Right kidney (tissue), 1 donor: ENCODE measurements at regions not wholly inside any gene's neighbourhood (a gene's known extent, or its start where the extent isn't known, plus 50 kb on each side); places are given as distances from the start of the nearest gene placed in this dataset.
"Not testable (repeated sequence)": the region's sequence is repeated elsewhere in the genome, so short reads cannot be mapped to it uniquely, and the experiment has no call there.

Source experiments
- DNase-seq: peaks from one replicate; pipeline ENCODE4 v3.0.0-alpha.2; 2016

DNA sequence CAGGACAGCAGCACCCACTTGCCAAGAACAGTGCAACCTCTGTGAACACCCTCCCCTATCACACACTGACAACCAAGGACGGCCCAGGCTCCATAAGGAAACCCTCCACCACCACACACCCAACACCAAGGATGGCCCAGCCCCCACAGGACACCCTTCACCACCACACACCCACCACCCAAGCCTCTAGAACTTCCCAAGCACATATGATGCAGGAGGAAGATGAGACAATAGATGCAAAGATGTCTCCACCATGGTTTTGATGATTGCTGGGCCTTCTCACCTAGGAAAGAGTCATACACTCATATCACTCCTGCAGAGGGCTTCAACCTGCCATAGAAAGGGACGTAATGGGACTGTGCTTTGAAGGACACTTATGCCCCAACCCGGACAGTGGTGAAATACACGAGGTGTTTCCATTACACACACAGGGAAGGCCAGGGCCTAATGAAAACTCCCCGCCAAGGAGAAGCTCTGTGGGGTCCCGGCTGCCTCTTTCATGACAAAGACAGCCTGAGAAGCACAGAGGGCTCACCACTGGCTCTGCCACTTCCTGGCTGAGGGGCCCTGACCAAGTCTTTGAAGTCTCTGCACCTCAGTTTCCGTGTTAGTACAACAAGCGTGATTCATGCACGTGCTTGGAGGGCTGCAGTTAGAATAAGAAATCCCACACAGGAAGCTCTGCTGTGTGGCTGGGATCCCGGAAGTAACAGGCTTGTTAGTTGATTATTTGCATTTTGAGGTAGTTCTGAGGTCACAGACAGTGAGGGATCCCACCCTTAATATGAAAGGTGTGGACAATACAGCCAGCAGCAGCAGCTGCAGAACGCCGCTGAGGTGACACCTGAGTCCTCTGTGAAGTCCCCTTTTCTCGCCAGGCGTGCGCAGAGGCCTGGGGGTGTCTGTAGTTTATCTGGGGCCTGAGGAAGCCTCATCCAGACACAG lies 61.9 kb upstream of the ATP12A start:
- no peak for DNase-seq

DNA sequence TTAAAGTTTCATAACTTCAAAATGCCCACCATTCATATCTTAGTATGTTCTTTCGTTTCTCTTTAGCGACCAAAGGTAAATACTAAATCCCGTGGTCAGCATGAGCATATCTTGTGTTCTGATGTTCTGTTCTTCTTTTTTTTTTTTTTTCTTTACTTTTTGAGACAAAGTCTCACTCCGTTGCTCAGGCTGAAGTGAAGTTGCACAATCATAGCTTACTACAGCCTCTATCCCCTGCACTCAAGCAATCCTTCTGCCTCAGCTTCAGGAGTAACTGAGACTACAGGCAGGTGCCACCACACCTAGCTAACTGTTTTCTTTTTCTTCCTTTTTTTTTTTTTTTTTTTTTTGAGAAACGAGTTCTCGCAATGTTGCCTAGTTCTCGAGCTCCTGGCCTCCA lies 60.9 kb upstream of the ATP12A start:
- DNase-seq: no peak

DNA sequence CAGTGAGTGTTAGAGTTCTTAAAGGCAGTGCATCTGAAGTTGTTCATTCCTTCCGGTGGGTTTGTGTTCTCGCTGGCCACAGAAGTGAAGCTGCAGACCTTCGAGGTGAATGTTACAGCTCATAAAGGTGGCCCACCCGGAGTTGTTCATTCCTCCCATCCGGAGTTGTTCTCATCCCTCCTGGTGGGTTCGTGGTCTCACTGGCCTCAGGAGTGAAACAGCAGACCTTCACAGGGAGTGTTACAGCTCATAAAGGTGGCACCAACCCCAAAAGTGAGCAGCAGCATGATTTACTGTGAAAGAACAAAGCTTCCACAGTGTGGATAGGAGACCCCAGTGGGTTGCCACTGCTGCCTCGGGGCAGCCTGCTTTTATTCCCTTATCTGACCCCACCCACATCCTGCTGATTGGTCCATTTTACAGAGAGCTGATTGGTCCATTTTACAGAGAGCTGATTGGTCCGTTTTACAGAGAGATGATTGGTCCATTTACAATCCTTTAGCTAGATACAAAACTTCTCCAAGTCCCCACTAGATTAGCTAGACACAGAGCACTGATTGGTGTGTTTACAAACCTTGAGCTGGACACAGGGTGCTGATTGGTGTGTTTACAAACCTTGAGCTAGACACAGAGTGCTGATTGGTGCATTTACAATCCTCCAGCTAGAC lies 57.6 kb upstream of the ATP12A start:
- not testable (repeated sequence) for DNase-seq

DNA sequence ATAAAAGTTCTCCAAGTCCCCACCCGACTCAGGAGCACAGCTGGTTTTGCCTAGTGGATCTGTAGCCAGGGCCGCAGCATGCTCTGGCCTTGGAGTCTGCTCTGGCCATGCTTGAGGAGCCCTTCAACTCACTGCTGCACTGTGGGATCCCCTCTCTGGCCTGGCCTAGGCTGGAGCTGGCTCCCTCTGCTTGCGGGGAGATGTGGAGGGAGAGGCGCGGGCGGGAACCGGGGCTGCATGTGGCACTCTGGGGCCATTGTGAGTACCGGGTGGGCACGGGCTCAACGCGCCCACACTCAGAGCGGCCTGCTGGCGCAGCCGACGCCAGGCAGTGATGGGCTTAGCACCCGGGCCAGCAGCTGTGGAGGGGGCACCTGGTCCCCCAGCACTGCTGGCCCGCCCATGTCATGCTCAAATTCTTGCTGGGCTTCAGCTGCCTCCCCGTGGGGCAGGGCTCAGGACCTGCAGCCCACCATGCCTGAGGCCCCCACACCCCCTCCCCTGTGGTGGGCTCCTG lies 57.0 kb upstream of the ATP12A start:
- DNase-seq: no peak

DNA sequence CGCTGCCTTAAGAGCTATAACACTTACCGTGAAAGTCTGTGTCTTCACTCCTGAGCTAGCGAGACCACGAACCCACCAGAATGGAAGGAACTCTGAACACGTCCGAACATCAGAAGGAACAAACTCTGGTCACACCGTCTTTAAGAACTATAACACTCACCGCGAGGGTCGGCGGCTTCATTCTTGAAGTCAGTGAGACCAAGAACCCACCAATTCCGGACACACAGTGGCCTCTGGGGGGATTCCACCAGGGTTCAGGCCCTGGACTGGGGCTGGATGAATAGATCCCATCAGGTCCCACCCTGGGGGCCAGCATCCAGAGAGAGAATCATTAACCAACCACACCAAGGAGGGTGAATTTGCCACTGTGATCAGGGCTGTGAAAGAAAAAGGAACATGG lies 55.8 kb upstream of the ATP12A start:
- no peak for DNase-seq

DNA sequence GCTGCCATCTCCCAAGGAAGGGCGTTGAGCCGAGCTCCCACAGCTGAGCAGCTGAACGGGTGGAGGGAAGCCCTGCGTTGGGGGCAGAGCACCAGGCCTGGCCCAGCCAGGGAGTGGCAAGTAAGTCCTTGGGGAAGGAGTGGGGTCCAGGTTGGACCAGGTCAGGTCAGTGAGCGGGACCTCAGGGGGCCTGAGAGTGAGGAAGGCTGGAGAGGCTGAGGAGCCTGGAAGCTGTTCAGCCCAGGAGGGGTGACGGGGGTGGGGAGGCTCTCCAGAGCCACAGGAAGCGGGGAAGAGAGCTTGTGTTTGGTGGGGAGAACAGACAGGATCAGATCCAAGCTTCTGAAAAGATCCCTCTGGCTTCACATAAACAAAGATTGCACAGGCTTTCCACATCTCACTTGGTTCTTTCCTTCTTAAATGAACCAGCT lies 55.4 kb upstream of the ATP12A start:
- DNase-seq: no peak

DNA sequence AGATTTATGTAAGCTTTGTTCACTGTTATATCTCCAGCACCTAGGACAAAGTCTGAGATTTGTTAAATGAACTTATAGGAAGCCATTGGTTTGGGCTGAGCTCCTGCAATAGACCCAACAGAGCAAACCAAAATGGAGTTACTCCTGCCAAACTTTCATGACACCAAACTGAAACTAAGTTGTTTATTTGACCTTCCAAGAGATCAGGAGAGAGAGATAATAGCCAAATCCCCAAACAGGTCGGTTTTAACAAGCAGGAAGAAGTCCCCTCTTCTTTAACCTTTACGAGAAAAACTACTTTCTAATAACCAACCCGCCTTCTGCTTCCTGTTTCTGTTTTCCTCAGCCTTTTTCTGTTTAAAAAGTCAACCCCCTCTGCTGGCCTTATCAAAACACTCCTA lies 54.9 kb upstream of the ATP12A start:
- DNase-seq: no peak

DNA sequence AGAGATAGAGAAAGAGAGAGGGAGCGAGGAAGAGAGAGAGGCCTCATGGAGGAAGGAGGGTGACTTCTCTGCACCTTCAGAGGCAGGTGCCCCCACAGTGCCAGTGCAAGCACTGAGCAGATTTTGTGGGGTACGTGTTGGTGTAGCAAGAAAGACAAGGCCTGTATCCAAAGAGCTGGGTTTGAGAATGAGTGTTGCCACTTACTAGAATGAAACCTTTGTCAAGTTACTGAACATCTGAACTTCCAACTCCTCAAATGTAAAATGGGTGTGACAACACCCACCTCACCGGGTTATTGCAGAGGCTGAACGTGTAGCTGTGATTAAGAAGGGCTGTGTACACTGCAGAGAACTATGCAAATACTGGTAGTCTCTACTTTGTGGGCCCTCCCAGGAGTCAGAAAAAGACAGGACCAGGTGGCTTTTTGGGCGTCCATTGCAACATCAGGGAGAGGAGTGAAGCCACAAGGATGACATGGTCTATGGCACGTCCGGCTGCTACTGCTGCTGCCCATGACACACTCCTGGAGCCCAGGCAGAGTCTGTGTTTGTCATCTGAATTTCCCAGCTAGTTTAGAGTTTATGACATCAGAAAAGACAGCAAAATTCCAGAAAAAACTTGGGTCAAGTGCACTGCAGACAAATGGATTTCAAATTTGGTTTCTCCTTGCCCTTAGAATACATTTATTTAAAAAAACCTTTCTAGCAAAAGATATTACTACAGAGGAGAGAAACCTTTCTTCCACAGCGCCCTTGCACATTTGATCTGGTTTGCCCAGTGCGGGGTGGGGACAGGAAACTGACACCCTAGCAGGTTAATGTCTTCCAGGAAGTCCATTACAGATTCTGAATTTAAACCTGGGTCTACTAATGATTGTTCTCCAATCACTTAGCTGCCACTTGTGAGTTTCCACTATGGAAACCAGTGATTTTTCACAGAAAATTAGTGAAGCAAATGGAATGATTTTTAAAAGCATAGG lies 54.0 kb upstream of the ATP12A start:
- DNase-seq: no peak

DNA sequence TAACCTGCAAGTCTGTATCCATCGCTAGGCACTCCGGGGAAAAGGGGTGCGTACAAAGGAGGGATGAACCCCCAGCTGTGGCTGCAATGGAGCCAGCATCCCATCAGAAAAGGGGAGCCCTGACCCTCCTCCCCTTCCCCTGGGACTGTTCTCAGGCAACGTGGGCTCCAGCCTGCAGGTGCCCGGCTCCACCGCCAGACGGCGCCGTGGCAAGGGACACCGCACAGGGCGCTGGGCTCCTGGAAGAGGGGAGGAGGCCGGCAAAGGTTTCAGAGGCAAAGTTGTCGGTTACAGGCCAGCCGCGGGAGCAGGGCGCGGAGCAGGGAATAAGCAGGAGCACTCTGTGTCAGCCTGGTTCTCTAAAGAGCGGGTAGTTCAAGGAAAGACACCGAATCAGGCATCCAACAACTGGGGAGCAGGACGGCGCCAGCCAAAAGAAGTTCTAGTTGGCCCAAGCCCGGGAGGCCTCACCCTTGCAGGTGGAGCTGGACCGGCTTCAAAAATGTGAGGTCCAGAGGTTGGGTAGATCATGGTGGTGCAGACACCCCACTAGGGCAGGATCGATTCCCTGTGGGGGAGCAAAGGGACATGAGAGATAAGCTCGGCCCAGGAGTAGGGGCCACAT lies 53.0 kb upstream of the ATP12A start:
- peak; percentile 65 for DNase-seq

DNA sequence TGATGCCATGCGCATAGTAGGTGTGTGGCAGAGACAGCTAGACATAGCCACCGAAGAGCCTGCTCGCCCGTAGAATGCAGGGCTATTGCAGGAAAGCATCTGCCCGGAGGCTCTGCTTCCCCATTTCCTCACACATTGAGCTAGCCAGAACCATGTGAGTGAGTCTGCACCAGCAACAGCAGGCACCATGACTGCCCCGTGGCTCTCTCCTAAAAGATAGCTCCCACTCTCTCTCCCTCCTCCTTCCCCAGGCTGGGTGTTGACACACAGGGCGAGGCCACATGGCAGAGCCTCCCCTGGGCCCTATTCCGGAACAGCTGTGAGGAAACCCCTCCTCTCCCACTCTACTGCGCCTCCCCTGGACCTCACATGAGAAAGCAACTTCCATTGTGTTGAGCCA lies 52.3 kb upstream of the ATP12A start:
- DNase-seq: no peak

DNA sequence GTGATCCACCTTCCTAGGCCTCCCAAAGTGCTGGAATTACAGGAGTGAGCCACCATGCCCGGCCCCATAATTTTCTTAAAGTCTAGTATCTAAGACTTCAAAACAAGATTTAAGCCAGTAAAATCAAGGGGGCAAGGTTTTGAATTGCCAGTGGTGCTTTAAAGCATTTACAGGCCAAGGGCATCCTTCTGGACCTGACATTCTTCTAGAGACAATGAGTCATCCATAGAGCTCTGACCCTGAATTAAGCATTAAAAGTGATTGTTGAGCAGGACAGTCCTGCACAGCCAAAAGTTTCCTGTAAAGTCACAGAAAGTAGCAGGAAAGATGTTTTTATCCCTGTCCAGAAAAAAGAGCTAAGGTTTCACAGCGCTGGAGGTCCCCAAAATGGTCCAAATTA lies 50.9 kb upstream of the ATP12A start:
- no peak for DNase-seq

DNA sequence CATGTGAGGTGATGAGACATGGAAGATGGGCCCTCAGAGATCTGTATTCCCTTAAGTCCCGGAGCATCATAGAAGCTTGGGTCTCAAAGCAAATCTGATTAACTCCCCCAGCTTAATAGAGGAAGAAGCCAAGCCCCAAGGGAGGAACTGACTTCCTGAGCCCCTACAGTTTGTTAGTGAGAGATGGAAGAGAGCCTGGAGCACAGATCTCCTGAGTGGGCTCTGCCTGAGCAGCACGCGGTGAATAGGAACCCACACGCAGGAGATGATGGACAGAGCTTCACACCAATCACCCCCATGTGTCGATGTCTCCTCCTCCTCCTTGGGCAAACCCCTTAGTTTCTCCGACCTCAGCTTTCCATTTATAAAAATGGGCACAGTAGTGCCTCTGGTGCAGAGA lies 50.1 kb upstream of the ATP12A start:
- DNase-seq: no peak
